Fibroblast of mammary gland (primary cell): ENCODE measurements at regions not wholly inside any gene's neighbourhood (a gene's known extent, or its start where the extent isn't known, plus 50 kb on each side); places are given as distances from the start of the nearest gene placed in this dataset.

Experiments used
- DNase-seq: peaks from one replicate; pipeline ENCODE4 v3.0.0-alpha.2; 2010; ENCODE audit warnings: low read depth
- H3K4me3 ChIP-seq: 2 replicates; pipeline ENCODE4 v1.5.1; 2011; ENCODE audit warnings: low read depth, mild to moderate bottlenecking, low read length, moderate library complexity; ENCODE audit not compliant: control insufficient read depth
- CTCF ChIP-seq: conservative IDR thresholded peaks from 2 replicates; pipeline ENCODE4 v1.5.1; 2011; ENCODE audit warnings: low read depth, low read length, inconsistent platforms; ENCODE audit not compliant: control insufficient read depth, insufficient read depth

DNA sequence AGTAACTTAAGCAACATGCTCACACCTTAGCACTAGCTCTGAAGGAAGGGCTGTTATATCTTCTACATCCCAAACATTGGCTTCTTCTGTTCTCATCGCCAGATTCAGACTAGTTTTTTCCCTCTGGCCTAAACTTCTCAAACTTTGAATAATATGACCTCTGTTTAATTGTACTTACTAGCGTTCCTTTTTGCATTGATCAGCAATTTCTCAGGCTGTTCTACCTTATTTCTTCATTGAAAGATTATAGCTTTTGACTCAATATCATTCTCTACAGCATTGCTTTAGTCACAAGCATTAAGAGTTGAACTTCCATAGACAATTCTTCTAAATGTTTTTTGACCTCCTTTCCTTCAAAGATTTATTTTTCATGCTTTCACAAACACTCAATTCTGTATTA is 659.2 kb downstream of the PCDH7 start:
- TF ChIP-seq CTCF: no peak
- DNase-seq: no peak
- H3K4me3 ChIP-seq: no peak overlapping the region

DNA sequence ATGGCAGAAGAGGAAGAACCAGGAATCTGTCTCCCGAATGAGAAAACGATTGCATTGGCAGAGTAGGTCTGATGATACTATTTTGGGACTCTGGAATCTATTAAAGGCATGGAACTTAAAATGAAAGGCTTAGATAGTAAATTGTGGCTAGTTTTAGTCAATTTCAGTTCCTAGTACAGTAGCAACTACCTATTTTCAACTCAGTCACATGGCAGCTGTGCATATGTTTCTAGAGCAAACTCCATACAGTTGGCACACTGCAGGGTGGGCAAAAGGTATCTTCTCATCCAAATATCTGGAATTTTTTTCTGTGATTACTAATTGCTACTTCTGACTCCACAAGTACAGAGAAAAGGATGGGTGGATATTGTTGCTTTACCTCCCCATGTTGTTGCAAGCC is 663.6 kb downstream of the PCDH7 start:
- H3K4me3 ChIP-seq: no peak overlapping the region
- DNase-seq: no peak
- no peak for TF ChIP-seq CTCF

- no peak for DNase-seq
- H3K4me3 ChIP-seq: no peak overlapping the region
- TF ChIP-seq CTCF: no peak
Measured at GRCh38 chr4:31390849-31391248, 670.7 kb downstream of the PCDH7 start.

GRCh38 chr4:31391976-31392375 is 671.8 kb downstream of the PCDH7 start:
- no peak for TF ChIP-seq CTCF
- H3K4me3 ChIP-seq: no peak overlapping the region
- DNase-seq: no peak

DNA sequence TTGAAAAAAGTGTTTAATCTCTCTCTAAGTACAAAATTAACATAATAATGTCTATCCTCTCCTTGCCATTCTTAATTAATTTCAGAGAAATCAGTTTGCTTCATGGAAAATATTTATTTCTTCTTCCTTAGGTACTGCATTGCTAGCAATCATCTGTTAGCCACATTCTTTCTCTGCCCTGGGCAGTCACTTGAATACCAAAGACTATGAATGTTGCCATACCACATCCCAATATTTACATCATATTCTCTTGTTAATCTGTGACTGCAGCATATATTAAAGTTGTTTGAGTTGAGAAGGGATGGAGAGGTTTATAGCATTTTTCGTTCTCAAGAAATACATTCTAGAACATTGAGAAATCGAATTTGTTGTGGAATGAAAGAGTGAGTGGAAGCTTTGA is 672.8 kb downstream of the PCDH7 start:
- H3K4me3 ChIP-seq: no peak overlapping the region
- TF ChIP-seq CTCF: no peak
- no peak for DNase-seq

- TF ChIP-seq CTCF: no peak
- H3K4me3 ChIP-seq: no peak overlapping the region
- DNase-seq: peak; percentile 7
Measured at GRCh38 chr4:31408121-31408520, 688.0 kb downstream of the PCDH7 start.

DNA sequence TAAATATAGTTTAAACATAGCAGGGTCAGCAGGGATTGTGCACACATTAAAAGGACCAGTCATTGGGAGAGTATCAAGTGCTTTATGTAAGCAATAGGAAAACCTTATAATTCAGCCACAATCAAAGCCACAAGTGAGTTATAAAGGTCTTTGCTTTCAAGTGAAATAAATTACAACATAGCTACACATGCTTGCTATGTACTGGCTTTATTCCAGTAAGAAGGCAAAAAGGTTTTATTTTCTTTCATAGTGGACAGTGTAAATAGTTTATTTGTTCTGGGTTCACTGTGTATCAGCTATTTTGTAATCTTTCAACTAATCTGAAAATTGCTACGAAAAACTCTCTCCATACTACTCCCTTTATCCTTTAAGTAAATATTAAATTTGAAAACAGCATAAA is 691.4 kb downstream of the PCDH7 start:
- no peak for TF ChIP-seq CTCF
- DNase-seq: peak; percentile 2
- H3K4me3 ChIP-seq: no peak overlapping the region
